Fibroblast of villous mesenchyme (primary cell): ENCODE measurements at regions not wholly inside any gene's neighbourhood (a gene's known extent, or its start where the extent isn't known, plus 50 kb on each side); places are given as distances from the start of the nearest gene placed in this dataset.

Experiments
- DNase-seq: peaks from one replicate; pipeline ENCODE4 v3.0.0-alpha.2; 2010; ENCODE audit warnings: low read depth
- H3K4me3 ChIP-seq: 2 replicates; pipeline ENCODE4 v1.5.1; 2011; ENCODE audit warnings: low read depth, mild to moderate bottlenecking, low read length
- TF ChIP-seq, protein P1 (sequence below): IDR thresholded peaks from 2 replicates; pipeline ENCODE4 v1.5.1; 2012; ENCODE audit warnings: low read depth, mild to moderate bottlenecking, low read length; ENCODE audit not compliant: insufficient read depth

DNA sequence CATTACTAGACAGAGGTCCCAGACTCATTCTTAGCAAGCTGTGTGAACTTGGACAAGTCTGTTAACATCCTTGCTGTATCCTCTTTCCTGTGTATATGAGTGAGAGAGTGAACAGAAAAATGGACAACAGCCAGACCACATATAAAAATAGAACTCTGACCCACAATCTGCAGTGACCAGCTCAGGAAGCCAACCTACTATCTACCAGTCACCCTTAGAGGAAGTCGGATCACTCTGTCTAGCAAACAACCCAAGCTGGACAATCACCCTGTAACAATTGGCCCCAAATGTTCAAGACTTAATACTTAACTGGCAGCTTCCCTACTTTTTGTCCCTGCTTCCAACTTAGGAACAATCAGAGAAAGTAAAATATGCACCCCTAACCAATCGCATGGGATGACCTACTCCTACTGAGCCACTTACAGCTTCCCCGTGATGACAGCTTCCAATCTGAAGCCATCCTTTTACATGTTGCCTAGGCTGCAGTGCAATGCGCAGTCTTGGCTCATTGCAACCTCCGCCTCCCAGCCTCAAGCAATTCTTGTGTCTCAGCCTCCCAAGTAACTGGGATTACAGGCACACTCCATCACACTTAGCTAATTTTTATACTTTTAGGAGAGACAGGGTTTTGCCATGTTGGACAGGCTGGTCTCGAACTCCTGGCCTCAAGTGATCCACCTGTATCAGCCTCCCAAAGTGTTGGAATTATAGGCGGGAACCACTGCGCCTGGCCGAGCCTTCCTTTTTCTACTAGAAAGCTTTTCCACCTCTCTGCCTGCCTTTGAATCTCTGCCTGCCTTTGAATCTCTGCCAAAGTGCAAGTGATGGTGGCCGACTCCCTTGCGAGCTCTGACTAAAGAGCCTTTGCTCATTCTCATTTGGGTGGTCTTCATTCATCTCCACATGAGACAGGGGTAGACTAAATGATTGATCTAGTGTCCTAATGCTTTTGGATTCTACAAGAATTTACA, 158.3 kb upstream of the NDUFV2 start:
- DNase-seq, result peak; percentile 79

GRCh38 chr18:8944871-8945245, 157.6 kb upstream of the NDUFV2 start:
- no peak overlapping the region for H3K4me3 ChIP-seq
- no peak for DNase-seq
- TF ChIP-seq, protein P1, sequence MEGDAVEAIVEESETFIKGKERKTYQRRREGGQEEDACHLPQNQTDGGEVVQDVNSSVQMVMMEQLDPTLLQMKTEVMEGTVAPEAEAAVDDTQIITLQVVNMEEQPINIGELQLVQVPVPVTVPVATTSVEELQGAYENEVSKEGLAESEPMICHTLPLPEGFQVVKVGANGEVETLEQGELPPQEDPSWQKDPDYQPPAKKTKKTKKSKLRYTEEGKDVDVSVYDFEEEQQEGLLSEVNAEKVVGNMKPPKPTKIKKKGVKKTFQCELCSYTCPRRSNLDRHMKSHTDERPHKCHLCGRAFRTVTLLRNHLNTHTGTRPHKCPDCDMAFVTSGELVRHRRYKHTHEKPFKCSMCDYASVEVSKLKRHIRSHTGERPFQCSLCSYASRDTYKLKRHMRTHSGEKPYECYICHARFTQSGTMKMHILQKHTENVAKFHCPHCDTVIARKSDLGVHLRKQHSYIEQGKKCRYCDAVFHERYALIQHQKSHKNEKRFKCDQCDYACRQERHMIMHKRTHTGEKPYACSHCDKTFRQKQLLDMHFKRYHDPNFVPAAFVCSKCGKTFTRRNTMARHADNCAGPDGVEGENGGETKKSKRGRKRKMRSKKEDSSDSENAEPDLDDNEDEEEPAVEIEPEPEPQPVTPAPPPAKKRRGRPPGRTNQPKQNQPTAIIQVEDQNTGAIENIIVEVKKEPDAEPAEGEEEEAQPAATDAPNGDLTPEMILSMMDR, result no peak

More for the DNA sequence above, 158.3 kb upstream of the NDUFV2 start:
- H3K4me3 ChIP-seq, result no peak overlapping the region
- TF ChIP-seq, protein P1, result no peak

DNA sequence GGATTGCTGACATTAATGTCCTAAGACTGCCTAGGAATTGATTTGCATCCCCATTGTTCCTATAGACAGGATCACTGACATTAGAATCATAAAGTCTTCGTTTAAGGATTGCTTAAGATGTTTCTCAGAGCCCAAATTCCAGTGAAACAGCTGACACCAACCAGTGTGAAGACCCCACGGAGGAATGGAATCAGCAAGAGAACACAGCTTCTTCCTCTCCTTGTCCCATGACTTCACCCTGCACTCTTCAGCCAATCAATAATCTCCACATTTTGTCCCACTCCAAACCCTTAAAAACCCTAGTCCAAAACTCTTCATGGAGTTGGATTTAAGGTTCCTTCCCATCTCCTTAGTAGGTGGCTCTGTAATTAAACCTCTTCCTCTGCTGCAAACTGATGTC, 157.0 kb upstream of the NDUFV2 start:
- DNase-seq, result no peak
- H3K4me3 ChIP-seq, result no peak overlapping the region
- TF ChIP-seq, protein P1, result no peak

GRCh38 chr18:8946066-8946838, 156.2 kb upstream of the NDUFV2 start:
- DNase-seq, result peak; percentile 92
- TF ChIP-seq, protein P1, result no peak
- no peak overlapping the region for H3K4me3 ChIP-seq

DNA sequence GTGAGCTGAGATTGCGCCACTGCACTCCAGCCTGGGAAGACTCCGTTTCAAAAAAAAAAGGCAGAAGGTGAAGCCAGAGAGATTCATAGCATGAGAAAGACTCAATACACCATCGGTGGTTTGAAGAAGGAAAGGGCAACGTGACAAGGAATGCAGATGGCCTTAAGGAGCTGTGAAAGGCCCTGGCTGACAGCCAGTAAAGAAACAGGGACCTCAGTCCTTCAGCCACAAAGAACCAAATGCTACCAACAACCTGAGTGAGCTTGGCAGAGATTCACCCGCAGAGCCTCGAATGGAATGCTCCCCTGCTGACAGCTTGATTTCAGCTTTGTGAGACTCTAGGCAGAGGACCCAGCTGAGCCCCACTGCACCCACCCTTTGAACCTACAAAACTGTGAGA, 154.9 kb upstream of the NDUFV2 start:
- TF ChIP-seq, protein P1, result no peak
- no peak for DNase-seq

DNA sequence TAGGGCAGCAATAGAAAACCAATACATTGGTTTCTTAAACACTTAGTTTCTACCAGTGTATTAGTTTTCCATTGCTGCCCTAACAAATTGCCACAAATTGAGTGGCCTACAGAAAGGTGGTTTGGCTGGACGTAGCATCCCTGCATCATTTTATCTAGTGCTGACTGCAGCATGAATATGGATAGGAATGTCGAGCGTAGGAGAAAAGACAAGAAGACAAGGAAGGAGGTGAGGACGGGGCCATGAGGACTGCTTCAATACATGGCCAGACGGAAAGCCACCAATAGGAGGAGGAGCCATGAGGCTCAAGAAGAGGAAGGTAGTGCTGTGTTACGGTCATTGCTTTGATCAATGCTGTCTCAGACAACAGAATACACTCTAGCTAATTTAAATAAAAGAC, 154.5 kb upstream of the NDUFV2 start:
- TF ChIP-seq, protein P1, result no peak
- H3K4me3 ChIP-seq, result no peak overlapping the region
- no peak for DNase-seq

More for the DNA sequence above, 154.9 kb upstream of the NDUFV2 start:
- no peak overlapping the region for H3K4me3 ChIP-seq
